Urinary bladder (tissue), 3 donors: ENCODE measurements at regions not wholly inside any gene's neighbourhood (a gene's known extent, or its start where the extent isn't known, plus 50 kb on each side); places are given as distances from the start of the nearest gene placed in this dataset.
"Not testable (repeated sequence)": the region's sequence is repeated elsewhere in the genome, so short reads cannot be mapped to it uniquely, and the experiment has no call there.

Experiments used
- DNase-seq: peaks from one replicate; pipeline ENCODE4 v3.0.0-alpha.2; 2015; ENCODE audit errors: extremely low spot score
- H3K27ac ChIP-seq: one replicate; pipeline ENCODE4 v1.5.1; 2013; ENCODE audit warnings: low read depth, mild to moderate bottlenecking, moderate library complexity
- H3K36me3 ChIP-seq: one replicate; pipeline ENCODE4 v1.6.1; 2013; ENCODE audit warnings: mild to moderate bottlenecking, moderate library complexity; ENCODE audit not compliant: insufficient read depth
- H3K4me1 ChIP-seq: one replicate; pipeline ENCODE4 v1.6.1; 2013; ENCODE audit warnings: mild to moderate bottlenecking, moderate library complexity; ENCODE audit not compliant: insufficient read depth
- H3K4me3 ChIP-seq: one replicate; pipeline ENCODE4 v1.5.1; 2013; ENCODE audit warnings: low read depth, low read length
- WGBS: extraction: QIAGEN DNeasy Blood & Tissue Kit; methylation state at CpG from one replicate; pipeline ENCODE4 v1.1.7; 2013; 5-methylcytosine and 5-hydroxymethylcytosine counted together
- donor health status: healthy with polysubstance abuse.
- donor health status: healthy.

GRCh38 chr13:34165158-34165557 lies 347.2 kb downstream of the RFC3 start:
- no peak for DNase-seq
- H3K27ac ChIP-seq = no peak overlapping the region
- 96% methylated on average over 7 of the region's 7 CpGs for WGBS

GRCh38 chr13:34166406-34166805 lies 348.5 kb downstream of the RFC3 start:
- H3K36me3 ChIP-seq = no peaks in the 10 kb centered on the region
- H3K4me1 ChIP-seq = no peaks in the 10 kb centered on the region
- no peak overlapping the region for H3K27ac ChIP-seq
- no peak for DNase-seq
- H3K4me3 ChIP-seq = no peak overlapping the region
- 92% methylated on average over 2 of the region's 2 CpGs for WGBS

More at GRCh38 chr13:34165158-34165557, 347.2 kb downstream of the RFC3 start:
- H3K4me3 ChIP-seq = no peak overlapping the region
- H3K36me3 ChIP-seq = no peaks in the 10 kb centered on the region
- H3K4me1 ChIP-seq = no peaks in the 10 kb centered on the region

DNA sequence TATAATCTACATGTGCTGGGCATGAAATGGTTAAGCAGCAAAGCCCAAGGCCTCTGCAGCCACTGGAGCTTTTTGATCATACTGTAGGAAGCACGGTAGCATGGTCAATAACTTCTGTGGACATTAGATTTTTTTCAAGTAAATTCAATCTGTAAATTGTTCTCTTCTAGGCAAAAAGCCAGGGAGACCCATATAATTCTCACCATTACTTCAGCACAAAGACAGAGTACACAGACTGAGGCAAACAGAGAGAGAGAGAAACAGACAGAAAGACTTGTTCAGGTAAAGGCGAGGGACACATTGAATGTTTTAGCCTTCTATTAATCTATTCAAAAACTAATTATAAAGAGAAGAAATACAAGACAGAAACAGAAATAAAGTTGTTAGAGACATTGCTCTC lies 349.4 kb downstream of the RFC3 start:
- Histone ChIP-seq H3K27ac (no peak overlapping the region), H3K4me3 (no peak overlapping the region), H3K4me1 (no peaks in the 10 kb centered on the region), H3K36me3 (no peaks in the 10 kb centered on the region)
- no peak for DNase-seq
- 59% methylated on average over 2 of the region's 2 CpGs for WGBS

GRCh38 chr13:34172048-34172447 lies 354.1 kb downstream of the RFC3 start:
- Histone ChIP-seq H3K4me1 (no peaks in the 10 kb centered on the region), H3K4me3 (no peak overlapping the region), H3K27ac (no peak overlapping the region), H3K36me3 (no peaks in the 10 kb centered on the region)
- DNase-seq = no peak

- Histone ChIP-seq H3K4me3 (no peak overlapping the region), H3K27ac (no peak overlapping the region)
- WGBS = 62% methylated on average over 2 of the region's 2 CpGs
Observed at GRCh38 chr13:34174671-34175145, 356.8 kb downstream of the RFC3 start.

DNA sequence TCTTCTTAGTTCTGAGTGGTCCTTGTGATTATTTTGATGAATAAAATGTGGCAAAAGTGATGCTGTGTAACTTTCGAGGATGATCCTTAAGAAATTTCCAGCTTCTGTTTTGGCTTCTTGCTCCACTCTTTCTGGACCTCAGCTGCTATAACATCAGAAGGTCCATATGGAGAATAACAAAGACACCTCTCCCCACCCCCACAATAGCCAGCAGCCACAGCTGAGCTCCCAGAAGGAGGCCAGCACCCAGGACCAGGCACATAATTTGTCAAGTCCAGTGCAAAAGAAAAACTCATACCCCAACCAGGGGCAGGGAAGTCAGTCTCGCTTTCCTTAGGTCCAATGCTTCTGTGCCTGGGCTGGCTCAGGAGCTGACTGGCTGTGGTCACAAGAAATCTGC lies 357.6 kb downstream of the RFC3 start:
- H3K4me1 ChIP-seq = no peaks in the 10 kb centered on the region
- no peaks in the 10 kb centered on the region for H3K36me3 ChIP-seq
- no peak overlapping the region for H3K27ac ChIP-seq
- 87% methylated on average over 2 of the region's 2 CpGs for WGBS
- no peak overlapping the region for H3K4me3 ChIP-seq
- no peak for DNase-seq

More at GRCh38 chr13:34174671-34175145, 356.8 kb downstream of the RFC3 start:
- Histone ChIP-seq H3K4me1 (no peaks in the 10 kb centered on the region), H3K36me3 (no peaks in the 10 kb centered on the region)
- no peak for DNase-seq

DNA sequence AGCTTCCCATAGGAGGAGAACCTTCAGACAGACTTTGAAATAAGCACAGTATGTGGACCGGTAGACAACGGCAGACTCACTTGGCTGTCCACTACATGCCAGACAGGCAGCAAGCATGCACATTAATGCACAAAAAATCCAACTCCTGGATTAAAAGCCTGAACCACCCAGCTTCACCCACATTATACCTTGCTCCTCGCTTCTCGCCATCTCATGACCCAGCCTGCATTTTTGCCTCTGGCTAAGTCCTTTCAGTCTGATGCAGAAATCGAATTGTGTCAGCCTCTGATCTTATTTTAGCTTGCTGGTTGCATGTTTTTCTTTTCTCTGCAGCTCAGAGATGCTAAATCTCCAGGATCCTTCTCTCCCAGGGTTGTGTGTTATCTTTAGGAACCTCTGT lies 358.7 kb downstream of the RFC3 start:
- Histone ChIP-seq H3K27ac (no peak overlapping the region), H3K36me3 (no peaks in the 10 kb centered on the region), H3K4me1 (no peaks in the 10 kb centered on the region), H3K4me3 (no peak overlapping the region)
- no peak for DNase-seq
- 53% methylated on average over 5 of the region's 5 CpGs for WGBS

DNA sequence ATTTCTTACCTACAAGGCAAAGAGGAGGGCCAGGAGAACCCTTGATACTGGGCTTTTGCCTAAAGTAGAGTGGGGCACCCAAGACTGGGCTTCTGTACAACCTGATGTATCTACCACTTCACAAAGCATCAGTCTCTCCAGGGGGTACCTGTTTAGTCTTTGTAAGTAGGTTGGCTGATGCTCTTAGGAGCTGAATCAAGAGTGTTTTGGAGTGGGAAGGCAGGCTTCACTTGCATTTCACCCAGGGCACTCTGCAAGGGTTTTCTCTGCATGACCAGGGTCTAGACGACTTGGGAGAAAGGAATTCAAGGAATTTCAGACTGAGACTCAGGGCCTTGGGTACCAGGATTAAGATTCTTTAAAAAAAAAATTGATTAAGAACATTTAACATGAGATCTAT lies 361.5 kb downstream of the RFC3 start:
- DNase-seq = no peak
- no peaks in the 10 kb centered on the region for H3K4me1 ChIP-seq
- H3K27ac ChIP-seq = no peak overlapping the region
- no peaks in the 10 kb centered on the region for H3K36me3 ChIP-seq
- WGBS = 37% methylated on average over 1 of the region's 1 CpG
- H3K4me3 ChIP-seq = no peak overlapping the region

DNA sequence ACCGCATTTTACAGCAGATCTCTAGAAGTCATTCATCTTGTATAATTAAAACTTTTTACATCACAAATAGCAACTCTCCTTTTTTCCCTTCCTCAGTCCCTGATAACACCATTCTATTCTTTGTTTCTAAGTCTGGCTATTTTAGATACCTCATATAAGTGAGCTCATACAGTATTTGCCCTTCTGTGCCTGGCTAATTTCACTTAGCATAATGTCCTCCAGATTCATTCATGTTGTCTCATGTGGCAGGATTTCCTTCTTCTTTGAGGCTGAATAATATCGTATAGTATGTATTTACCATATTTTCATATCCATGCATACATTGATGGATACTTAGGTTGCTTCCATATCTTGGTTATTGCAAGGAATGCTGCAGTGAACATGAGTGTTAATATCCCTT lies 362.0 kb downstream of the RFC3 start:
- DNase-seq = no peak
- WGBS = 84% methylated on average over 2 of the region's 2 CpGs
- H3K27ac ChIP-seq = no peak overlapping the region
- no peaks in the 10 kb centered on the region for H3K36me3 ChIP-seq
- H3K4me1 ChIP-seq = no peaks in the 10 kb centered on the region
- H3K4me3 ChIP-seq = no peak overlapping the region

DNA sequence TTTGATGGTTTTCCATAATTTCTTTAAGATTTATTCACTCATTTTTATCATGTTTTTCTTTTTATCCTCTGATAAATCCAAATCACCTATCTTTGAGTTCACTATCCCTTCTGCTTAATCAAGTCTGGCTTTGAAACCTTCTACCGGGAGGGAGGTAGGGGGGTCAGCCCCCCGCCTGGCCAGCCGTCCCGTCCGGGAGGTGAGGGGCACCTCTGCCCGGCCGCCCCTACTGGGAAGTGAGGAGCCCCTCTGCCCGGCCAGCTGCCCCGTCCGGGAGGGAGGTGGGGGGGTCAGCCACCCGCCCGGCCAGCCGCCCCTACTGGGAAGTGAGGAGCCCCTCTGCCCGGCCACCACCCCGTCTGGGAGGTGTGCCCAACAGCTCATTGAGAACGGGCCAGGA lies 363.3 kb downstream of the RFC3 start:
- H3K27ac ChIP-seq, H3K4me1 ChIP-seq, H3K4me3 ChIP-seq, H3K36me3 ChIP-seq, DNase-seq: not testable (repeated sequence)
- 97% methylated on average over 15 of the region's 16 CpGs for WGBS

GRCh38 chr13:34189946-34190345 lies 372.0 kb downstream of the RFC3 start:
- Histone ChIP-seq H3K4me1 (no peaks in the 10 kb centered on the region), H3K4me3 (no peak overlapping the region), H3K36me3 (no peaks in the 10 kb centered on the region), H3K27ac (no peak overlapping the region)
- 91% methylated on average over 2 of the region's 2 CpGs for WGBS
- no peak for DNase-seq

- 57% methylated on average over 1 of the region's 1 CpG for whole genome bisulfite sequencing
- no peaks in the 10 kb centered on the region for H3K36me3 ChIP-seq
- H3K4me1 ChIP-seq = no peaks in the 10 kb centered on the region
- DNase-seq = no peak
- no peak overlapping the region for H3K27ac ChIP-seq
- no peak overlapping the region for H3K4me3 ChIP-seq
Observed at GRCh38 chr13:34201050-34201913, 383.3 kb downstream of the RFC3 start.

DNA sequence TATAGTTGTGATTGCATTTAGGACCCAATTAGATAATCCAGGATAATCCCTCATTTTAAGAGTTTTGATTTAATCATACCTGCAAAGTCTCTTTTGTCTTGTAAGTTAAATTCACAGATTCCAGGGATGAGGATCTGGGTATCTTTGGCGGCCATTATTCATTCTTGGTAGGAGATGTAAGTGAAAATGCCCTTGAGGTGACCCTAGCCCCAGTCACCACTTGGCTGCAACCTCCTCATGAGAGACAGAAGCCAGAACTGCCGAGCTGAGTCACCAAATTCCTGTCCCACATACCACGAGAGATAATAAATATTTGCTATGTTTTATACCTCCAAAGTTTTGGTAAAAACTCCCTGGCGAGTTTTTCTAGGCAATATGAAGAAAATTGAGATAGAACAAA lies 389.4 kb downstream of the RFC3 start:
- Histone ChIP-seq H3K4me3 (no peak overlapping the region), H3K27ac (no peak overlapping the region), H3K4me1 (no peaks in the 10 kb centered on the region), H3K36me3 (no peaks in the 10 kb centered on the region)
- WGBS = 21% methylated on average over 4 of the region's 4 CpGs
- DNase-seq = no peak

DNA sequence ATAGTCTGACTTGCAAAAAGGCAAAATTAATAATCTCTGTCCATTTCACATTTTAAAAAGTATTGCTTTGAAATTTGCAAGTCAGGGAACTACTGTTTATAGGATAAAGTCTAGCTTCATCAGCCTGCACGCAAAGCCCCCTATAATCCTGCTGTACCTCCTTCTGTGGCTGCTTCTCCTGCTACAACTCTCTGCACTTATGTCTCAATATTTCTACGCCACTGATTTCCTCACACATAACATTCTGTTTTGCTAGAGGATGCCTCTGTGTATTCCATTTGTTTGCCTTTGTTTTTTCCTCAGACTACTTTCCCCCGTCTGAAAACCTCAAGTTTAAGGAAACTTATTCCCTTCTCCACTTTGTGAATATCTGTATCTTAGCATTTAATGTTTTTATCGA lies 389.9 kb downstream of the RFC3 start:
- Histone ChIP-seq H3K4me1 (no peaks in the 10 kb centered on the region), H3K27ac (no peak overlapping the region), H3K4me3 (no peak overlapping the region), H3K36me3 (no peaks in the 10 kb centered on the region)
- WGBS = 32% methylated on average over 4 of the region's 4 CpGs
- DNase-seq = no peak
